Vagina (tissue), 2 donors: ENCODE measurements at regions not wholly inside any gene's neighbourhood (a gene's known extent, or its start where the extent isn't known, plus 50 kb on each side); places are given as distances from the start of the nearest gene placed in this dataset.

Experiments
- CTCF ChIP-seq, 3 experiments: fragments of 450-650 bp in 2 of 3; fragments of 200-600 bp in 1 of 3; sonication (generic) in 1 of 3; IDR thresholded peaks; one replicate each; pipeline ENCODE4 v1.5.1; 2017 to 2019; ENCODE audit warnings: antibody characterized with exemption in 3 of 3, mild to moderate bottlenecking in 2 of 3, moderate library complexity in 2 of 3
- POLR2A ChIP-seq, 2 donors: fragments of 450-650 bp; IDR thresholded peaks; one replicate each; pipeline ENCODE4 v1.6.1; 2017; ENCODE audit warnings: antibody characterized with exemption in 2 of 2, mild to moderate bottlenecking in 2 of 2, moderate library complexity in 2 of 2

- no peak for TF ChIP-seq CTCF (IDR thresholded peaks at IDR 0.05)
- TF ChIP-seq POLR2A (IDR thresholded peaks at IDR 0.05): no peak
Observed at GRCh38 chr6:22921828-22922227, 352.5 kb downstream of the HDGFL1 start.
